GM12878 (cell line): ENCODE measurements at regions not wholly inside any gene's neighbourhood (a gene's known extent, or its start where the extent isn't known, plus 50 kb on each side); places are given as distances from the start of the nearest gene placed in this dataset.

Experiments used
- ATAC-seq: fragments of 200-7000 bp; cut with Tn5 transposase; 3 replicates; pipeline ENCODE4 v1.9.1; 2020; ENCODE audit warnings: mild to moderate bottlenecking, moderate library complexity
- BruUV-seq: library from RNA; stranded (reverse); fragments of 400-500 nt; replicated peaks from 2 replicates; lab custom pipeline; 2021; lab: Mats Ljungman, UMichigan
- CTCF ChIA-PET: fragments of 300-600 bp; sonication (Branson Sonifier 250); formaldehyde crosslinking; extraction: SDS; loops from one replicate; lab custom pipeline; 2021; ENCODE audit warnings: inconsistent platforms; lab: Yijun Ruan, JAX
- POLR2A ChIA-PET: fragments of 350-600 bp; formaldehyde crosslinking; extraction: SDS; loops from one replicate; lab custom pipeline; 2021; ENCODE audit warnings: inconsistent platforms; lab: Charles Lee
- RAD21 ChIA-PET: fragments of 300-600 bp; sonication (Branson Sonifier 250); formaldehyde crosslinking; loops from one replicate; lab custom pipeline; 2023; ENCODE audit warnings: antibody characterized with exemption; ENCODE audit not compliant: unreplicated experiment; lab: Charles Lee
- SMC1A ChIA-PET: fragments of 300-600 bp; sonication (Branson Sonifier 250); formaldehyde crosslinking; loops from one replicate; lab custom pipeline; 2023; ENCODE audit not compliant: unreplicated experiment, uncharacterized antibody; lab: Charles Lee
- DNase-seq: peaks from one replicate; pipeline ENCODE4 v3.0.0-alpha.2; 2011; ENCODE audit warnings: low read depth, low spot score
- FAIRE-seq: peaks from 3 replicates; lab custom pipeline; 2011; peaks lifted over from hg19 to GRCh38; lab: Jason Lieb, UNC
- H2AFZ ChIP-seq: 2 replicates; pipeline ENCODE4 v1.6.0; 2011; ENCODE audit warnings: low read depth, low read length, control low read depth; ENCODE audit not compliant: control insufficient read depth
- H3K27ac ChIP-seq: 2 replicates; pipeline ENCODE4 v1.5.1; 2011; ENCODE audit warnings: control low read depth; ENCODE audit not compliant: control insufficient read depth, insufficient read depth
- H3K27me3 ChIP-seq, 2 experiments: replicated peaks in 1 of 2; 2 replicates each; pipeline versions ENCODE4 v1.6.0 to v1.6.1; 2011; ENCODE audit warnings: low read length in 1 of 2; ENCODE audit not compliant: control insufficient read depth in 2 of 2, insufficient read depth in 2 of 2
- H3K36me3 ChIP-seq, 2 experiments: 2 replicates each; pipeline ENCODE4 v1.5.1; 2011; ENCODE audit warnings: low read length in 1 of 2; ENCODE audit not compliant: control insufficient read depth in 2 of 2, insufficient read depth in 2 of 2
- H3K4me1 ChIP-seq: 2 replicates; pipeline ENCODE4 v1.6.1; 2011; ENCODE audit warnings: mild to moderate bottlenecking, low read length, moderate library complexity, mixed read lengths; ENCODE audit not compliant: control insufficient read depth, insufficient read depth
- H3K4me2 ChIP-seq: 2 replicates; pipeline ENCODE4 v1.6.0; 2011; ENCODE audit warnings: control low read depth; ENCODE audit not compliant: control insufficient read depth, insufficient read depth
- H3K4me3 ChIP-seq: fragments of 200-600 bp; sonication (generic); 2 replicates; pipeline ENCODE4 v1.5.1; 2016
- H3K79me2 ChIP-seq: 2 replicates; pipeline ENCODE4 v1.6.0; 2011; ENCODE audit warnings: low read length; ENCODE audit not compliant: control insufficient read depth, insufficient read depth
- H3K9ac ChIP-seq: 2 replicates; pipeline ENCODE4 v1.8.0; 2011; ENCODE audit warnings: low read length, control low read depth, mixed read lengths; ENCODE audit not compliant: control insufficient read depth, insufficient read depth
- H3K9me3 ChIP-seq: replicated peaks from 3 replicates; pipeline ENCODE4 v1.5.1; 2011; ENCODE audit warnings: mild to moderate bottlenecking, low read length; ENCODE audit not compliant: control insufficient read depth, insufficient read depth
- H4K20me1 ChIP-seq: 2 replicates; pipeline ENCODE4 v1.6.0; 2011; ENCODE audit not compliant: control insufficient read depth, insufficient read depth
- ATF7 ChIP-seq: fragments of 450-650 bp; IDR thresholded peaks from 2 replicates; pipeline ENCODE4 v1.6.1; 2016; ENCODE audit warnings: low read depth, mild to moderate bottlenecking
- BCLAF1 ChIP-seq: fragments of 450-650 bp; IDR thresholded peaks from 2 replicates; pipeline ENCODE4 v1.6.1; 2017; ENCODE audit warnings: antibody characterized with exemption, mild to moderate bottlenecking, moderate library complexity
- CBX5 ChIP-seq: sonication (generic); IDR thresholded peaks from 2 replicates; pipeline ENCODE4 v1.6.1; 2016; ENCODE audit warnings: low read depth, moderate library complexity, mild to moderate bottlenecking, inconsistent platforms
- DPF2 ChIP-seq: fragments of 450-650 bp; IDR thresholded peaks from 2 replicates; pipeline ENCODE4 v1.6.1; 2017; ENCODE audit warnings: mild to moderate bottlenecking
- EZH2 ChIP-seq: IDR thresholded peaks from 2 replicates; pipeline ENCODE4 v1.6.1; 2012; ENCODE audit warnings: low read depth, mild to moderate bottlenecking, control low read depth, inconsistent platforms, low read length, borderline replicate concordance; ENCODE audit not compliant: control insufficient read depth
- FOXM1 ChIP-seq: IDR thresholded peaks from 2 replicates; pipeline ENCODE4 v1.6.1; 2012; ENCODE audit warnings: low read depth, mild to moderate bottlenecking, inconsistent platforms, low read length, moderate library complexity
- GATAD2B ChIP-seq: fragments of 450-650 bp; conservative IDR thresholded peaks from 2 replicates; pipeline ENCODE4 v1.6.1; 2017; ENCODE audit warnings: low read depth, mild to moderate bottlenecking, moderate library complexity
- IKZF1 ChIP-seq: fragments of 450-650 bp; conservative IDR thresholded peaks from 2 replicates; pipeline ENCODE4 v1.6.1; 2017; ENCODE audit warnings: antibody characterized with exemption, mild to moderate bottlenecking
- SIX5 ChIP-seq: IDR thresholded peaks from 2 replicates; pipeline ENCODE4 v1.6.1; 2011; ENCODE audit warnings: mild to moderate bottlenecking, low read depth, low read length, moderate library complexity; ENCODE audit not compliant: severe bottlenecking
- TARDBP ChIP-seq: IDR thresholded peaks from 2 replicates; pipeline ENCODE4 v1.6.1; 2016; ENCODE audit warnings: borderline replicate concordance
- WGBS: methylation state at CpG from one replicate; pipeline ENCODE4 v1.1.6; 2016; ENCODE audit warnings: low lambda C conversion rate; ENCODE audit not compliant: insufficient replicate concordance, insufficient coverage; ENCODE audit errors: missing lambda C conversion rate; 5-methylcytosine and 5-hydroxymethylcytosine counted together
- in situ Hi-C: fragments of 300-500 bp; cut with MboI; formaldehyde crosslinking; loops from 9 replicates; pipeline ENCODE4 v1.14.3; 2018; ENCODE audit warnings: mixed read lengths
- intact Hi-C: fragments of 100-400 bp; cut with micrococcal nuclease; formaldehyde crosslinking; loops from one replicate; pipeline ENCODE4 v1.14.2; 2022; ENCODE audit not compliant: unreplicated experiment

GRCh38 chr3:159844801-159845261 is 143.8 kb upstream of the IL12A start (continued):
- TF ChIP-seq IKZF1 (no peak), SIX5 (no peak), ATF7 (no peak), EZH2 (no peak), FOXM1 (no peak), CBX5 (no peak)

GRCh38 chr3:159845737-159846136 is 142.9 kb upstream of the IL12A start:
- no peak for DNase-seq
- ATAC-seq: no peak
- TF ChIP-seq GATAD2B (no peak), TARDBP (no peak), BCLAF1 (no peak), DPF2 (no peak)
- H3K4me2 ChIP-seq: no peak overlapping the region
- RAD21 ChIA-PET: no interaction called here
- no peaks in the 10 kb centered on the region; a peak in 1 of 4 replicates for H3K27me3 ChIP-seq
- no peak overlapping the region for H3K9ac ChIP-seq
- H2AFZ ChIP-seq: no peak overlapping the region
- no TSS peak for BruUV-seq
- H3K27ac ChIP-seq: no peak overlapping the region
- intact Hi-C loops: no loop called here
- no peaks in the 10 kb centered on the region for H3K4me1 ChIP-seq
- no peak overlapping the region for H3K4me3 ChIP-seq
- in situ Hi-C loops: no loop called here
- H3K79me2 ChIP-seq: no peaks in the 10 kb centered on the region
- POLR2A ChIA-PET: interaction anchor here (0.9 kb wide), 1 partner anchor 25 kb away, joined by 6 read pairs; no protein-coding TSS in a partner anchor
- no peaks in the 10 kb centered on the region for H4K20me1 ChIP-seq
- 64% methylated on average over 3 of the region's 3 CpGs for WGBS
- no peak for FAIRE-seq
- SMC1A ChIA-PET: interaction anchor here (1.0 to 1.3 kb wide), 2 partner anchors 21 to 40 kb away, joined by 3 to 4 read pairs; no protein-coding TSS in a partner anchor
- H3K9me3 ChIP-seq: no peaks in the 10 kb centered on the region; the same call in 2 of the 3 replicates
- no peaks in the 10 kb centered on the region for H3K36me3 ChIP-seq
- CTCF ChIA-PET: interaction anchor here (1.0 kb wide), 1 partner anchor 40 kb away, joined by 3 read pairs; no protein-coding TSS in a partner anchor
